HCT116 (cell line): ENCODE measurements at regions not wholly inside any gene's neighbourhood (a gene's known extent, or its start where the extent isn't known, plus 50 kb on each side); places are given as distances from the start of the nearest gene placed in this dataset.

Experiments used
- ATAC-seq: fragments of 200-7000 bp; cut with Tn5 transposase; 2 replicates; pipeline ENCODE4 v1.9.1; 2020; ENCODE audit warnings: mild to moderate bottlenecking, moderate library complexity
- BruUV-seq: library from RNA; stranded (reverse); fragments of 400-500 nt; replicated peaks from 2 replicates; lab custom pipeline; 2021; lab: Mats Ljungman, UMichigan
- CTCF ChIA-PET: fragments of 300-600 bp; sonication (Branson Sonifier 250); formaldehyde crosslinking; loops from one replicate; lab custom pipeline; 2021; ENCODE audit warnings: antibody characterized with exemption; lab: Charles Lee
- POLR2A ChIA-PET: fragments of 300-600, 350-600 bp; sonication (Branson Sonifier 250); formaldehyde crosslinking; loops from one replicate; lab custom pipeline; 2021; ENCODE audit warnings: antibody characterized with exemption; lab: Charles Lee
- RAD21 ChIA-PET, 2 experiments: fragments of 300-600 bp; sonication (Branson Sonifier 250); formaldehyde crosslinking; loops; one replicate each; lab custom pipeline; 2023; ENCODE audit warnings: low total read pairs in 2 of 2; ENCODE audit not compliant: uncharacterized antibody in 2 of 2, unreplicated experiment in 2 of 2, low non-redundant PET in 1 of 2; lab: Charles Lee
- DNase-seq: peaks from one replicate; pipeline ENCODE4 v3.0.0-alpha.2; 2010; ENCODE audit warnings: low read depth, low spot score
- H2AFZ ChIP-seq: fragments of 200-600 bp; shearing (Covaris generic), sonication (generic); 2 replicates; pipeline ENCODE4 v1.6.1; 2017; ENCODE audit warnings: low read depth, mixed run types, mixed read lengths, antibody characterized with exemption, low read length; ENCODE audit not compliant: poor library complexity, severe bottlenecking
- H3K27ac ChIP-seq: 2 replicates; pipeline ENCODE4 v1.5.1; 2012; ENCODE audit warnings: low read depth, low read length
- H3K27me3 ChIP-seq: fragments of 200-600 bp; sonication (generic); 2 replicates; pipeline ENCODE4 v1.6.1; 2016; ENCODE audit warnings: mixed run types, low read length, mixed read lengths; ENCODE audit not compliant: insufficient read depth
- H3K36me3 ChIP-seq, 2 experiments: fragments of 200-500 bp in 1 of 2; fragments of 200-600 bp in 1 of 2; sonication (Bioruptor generic) in 1 of 2; sonication (generic) in 1 of 2; 2 replicates each; pipeline versions ENCODE4 v1.5.1 to v1.6.1; 2014 to 2016; ENCODE audit warnings: low read length in 2 of 2, inconsistent platforms in 1 of 2, mixed read lengths in 1 of 2, mixed run types in 1 of 2; ENCODE audit not compliant: insufficient read depth in 2 of 2, control insufficient read depth in 1 of 2
- H3K4me1 ChIP-seq, 2 experiments: fragments of 200-600 bp in 1 of 2; sonication (generic) in 1 of 2; 2 replicates each; pipeline versions ENCODE4 v1.5.1 to v1.6.1; 2012 to 2017; ENCODE audit warnings: low read length in 2 of 2, inconsistent platforms in 1 of 2, mild to moderate bottlenecking in 1 of 2, mixed read lengths in 1 of 2, mixed run types in 1 of 2, moderate library complexity in 1 of 2; ENCODE audit not compliant: insufficient read depth in 2 of 2, control insufficient read depth in 1 of 2
- H3K4me2 ChIP-seq: fragments of 200-600 bp; sonication (generic); 2 replicates; pipeline ENCODE4 v1.6.1; 2017; ENCODE audit warnings: mixed run types, low read length, mixed read lengths
- H3K4me3 ChIP-seq, 2 experiments: fragments of 200-600 bp in 1 of 2; sonication (generic) in 1 of 2; replicated peaks in 1 of 2; 2 replicates each; pipeline ENCODE4 v1.5.1; 2011 to 2016; ENCODE audit warnings: low read length in 2 of 2, control low read depth in 1 of 2, low read depth in 1 of 2, mild to moderate bottlenecking in 1 of 2, mixed read lengths in 1 of 2, mixed run types in 1 of 2
- H3K79me2 ChIP-seq: fragments of 200-600 bp; sonication (generic); 2 replicates; pipeline ENCODE4 v1.6.1; 2017; ENCODE audit warnings: mild to moderate bottlenecking, mixed run types, low read length, moderate library complexity, mixed read lengths; ENCODE audit not compliant: insufficient read depth
- H3K9ac ChIP-seq: fragments of 200-600 bp; sonication (generic); 2 replicates; pipeline ENCODE4 v1.6.1; 2016; ENCODE audit warnings: low read length, mixed read lengths
- H3K9me2 ChIP-seq: fragments of 200-600 bp; sonication (generic), shearing (Covaris generic); 2 replicates; pipeline ENCODE4 v1.6.1; 2017; ENCODE audit warnings: mixed run types, mild to moderate bottlenecking, moderate library complexity; ENCODE audit not compliant: insufficient read depth
- H3K9me3 ChIP-seq, 2 experiments: fragments of 200-500 bp in 1 of 2; fragments of 200-600 bp in 1 of 2; sonication (Bioruptor generic) in 1 of 2; sonication (generic) in 1 of 2; 2 replicates each; pipeline ENCODE4 v1.6.1; 2014 to 2017; ENCODE audit warnings: low read length in 2 of 2, mixed read lengths in 2 of 2, inconsistent platforms in 1 of 2, low read depth in 1 of 2, mild to moderate bottlenecking in 1 of 2, mixed run types in 1 of 2, moderate library complexity in 1 of 2; ENCODE audit not compliant: control insufficient read depth in 1 of 2, insufficient read depth in 1 of 2
- H4K20me1 ChIP-seq: fragments of 200-600 bp; sonication (generic), shearing (Covaris generic); 2 replicates; pipeline ENCODE4 v1.6.1; 2017; ENCODE audit warnings: mixed run types, mild to moderate bottlenecking, moderate library complexity; ENCODE audit not compliant: insufficient read depth
- ATF3 ChIP-seq: IDR thresholded peaks from 2 replicates; pipeline ENCODE4 v1.6.1; 2012
- CBX3 ChIP-seq: IDR thresholded peaks from 2 replicates; pipeline ENCODE4 v1.6.1; 2012; ENCODE audit warnings: low read depth
- CEBPB ChIP-seq: IDR thresholded peaks from 2 replicates; pipeline ENCODE4 v1.6.1; 2012; ENCODE audit warnings: low read depth
- CTCF ChIP-seq, 3 experiments: fragments of 200-600 bp in 1 of 3; sonication (generic) in 1 of 3; IDR thresholded peaks in 2 of 3; conservative IDR thresholded peaks in 1 of 3; 2 replicates each; pipeline ENCODE4 v1.5.1; 2012 to 2017; ENCODE audit warnings: low read depth in 2 of 3, low read length in 2 of 3, antibody characterized with exemption in 1 of 3, borderline replicate concordance in 1 of 3, control low read depth in 1 of 3, mild to moderate bottlenecking in 1 of 3, mixed read lengths in 1 of 3, mixed run types in 1 of 3, moderate library complexity in 1 of 3; ENCODE audit not compliant: insufficient read depth in 1 of 3
- EGR1 ChIP-seq: IDR thresholded peaks from 2 replicates; pipeline ENCODE4 v1.6.1; 2012; ENCODE audit warnings: low read depth
- ELF1 ChIP-seq: IDR thresholded peaks from 2 replicates; pipeline ENCODE4 v1.6.1; 2012; ENCODE audit warnings: low read depth, borderline replicate concordance
- EZH2 ChIP-seq: fragments of 200-600 bp; sonication (generic); IDR thresholded peaks from 2 replicates; pipeline ENCODE4 v1.6.1; 2017; ENCODE audit warnings: antibody characterized with exemption, mixed run types
- JUND ChIP-seq: IDR thresholded peaks from 2 replicates; pipeline ENCODE4 v1.6.1; 2012
- MAX ChIP-seq: IDR thresholded peaks from 2 replicates; pipeline ENCODE4 v1.6.1; 2012
- POLR2A ChIP-seq: IDR thresholded peaks from 2 replicates; pipeline ENCODE4 v1.7.0; 2011; ENCODE audit warnings: borderline replicate concordance; ENCODE audit not compliant: insufficient read depth, insufficient read length; ENCODE audit errors: extremely low read depth
- POLR2AphosphoS5 ChIP-seq: IDR thresholded peaks from 2 replicates; pipeline ENCODE4 v1.6.1; 2011; ENCODE audit warnings: mild to moderate bottlenecking, low read depth, low read length, moderate library complexity
- RAD21 ChIP-seq: IDR thresholded peaks from 2 replicates; pipeline ENCODE4 v1.6.1; 2012; ENCODE audit warnings: low read depth, mild to moderate bottlenecking
- SIN3A ChIP-seq: IDR thresholded peaks from 2 replicates; pipeline ENCODE4 v1.6.1; 2012; ENCODE audit warnings: low read depth
- SRF ChIP-seq: IDR thresholded peaks from 2 replicates; pipeline ENCODE4 v1.6.1; 2012; ENCODE audit warnings: low read depth
- TCF7L2 ChIP-seq: IDR thresholded peaks from 2 replicates; pipeline ENCODE4 v1.7.0; 2011; ENCODE audit warnings: borderline replicate concordance, inconsistent platforms; ENCODE audit not compliant: insufficient read depth, insufficient read length; ENCODE audit errors: extremely low read depth
- YY1 ChIP-seq: IDR thresholded peaks from 2 replicates; pipeline ENCODE4 v1.6.1; 2011; ENCODE audit warnings: low read length, low read depth, moderate library complexity, mild to moderate bottlenecking; ENCODE audit not compliant: insufficient replicate concordance; ENCODE audit errors: extremely low read depth
- ZFX ChIP-seq: fragments of 450-650 bp; IDR thresholded peaks from 2 replicates; pipeline ENCODE4 v1.6.1; 2017
- ZNF274 ChIP-seq: fragments of 200-500 bp; sonication (Bioruptor generic); IDR thresholded peaks from 2 replicates; pipeline ENCODE4 v1.6.1; 2014; ENCODE audit warnings: mild to moderate bottlenecking, low read depth, low read length, inconsistent platforms
- intact Hi-C: fragments of 100-400 bp; cut with micrococcal nuclease; formaldehyde crosslinking; loops from 2 replicates; pipeline ENCODE4 v1.10.0; 2022
- TF ChIP-seq, protein P1 (sequence below): IDR thresholded peaks from 2 replicates; pipeline ENCODE4 v1.6.1; 2012; ENCODE audit warnings: low read depth
- TF ChIP-seq, protein P2 (sequence below): IDR thresholded peaks from 2 replicates; pipeline ENCODE4 v1.6.1; 2011; ENCODE audit warnings: mild to moderate bottlenecking, low read length, moderate library complexity; ENCODE audit not compliant: insufficient replicate concordance; ENCODE audit errors: extremely low read depth

DNA sequence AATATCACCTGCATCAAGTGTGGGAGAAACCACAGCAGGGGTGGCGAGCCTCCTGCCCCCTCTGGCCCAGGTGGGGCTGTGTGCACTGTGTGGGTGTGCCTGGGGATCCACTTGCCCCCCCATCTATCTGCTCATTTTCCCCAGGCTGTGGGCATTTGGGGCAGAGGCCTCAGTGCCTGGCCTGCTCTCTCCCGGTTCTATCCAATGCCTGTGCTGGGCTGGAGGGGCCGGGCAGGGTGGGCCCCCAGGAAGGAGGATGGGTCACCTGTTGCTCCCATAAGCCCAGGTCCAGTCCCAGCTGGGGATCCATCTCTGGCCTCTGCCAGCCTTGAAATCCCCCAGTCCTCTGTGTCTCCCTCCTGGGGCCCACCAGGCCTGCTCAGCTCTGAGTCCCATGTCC is 105.6 kb downstream of the TMEM121 start:
- Histone ChIP-seq H4K20me1 (no peaks in the 10 kb centered on the region), H3K4me3 (no peak overlapping the region), H3K9me2 (no peaks in the 10 kb centered on the region), H3K4me2 (no peak overlapping the region), H3K9me3 (peaks cover 3 to 5% of the 10 kb centered on the region in 2 experiments; a peak in 2 of 4 replicates), H3K79me2 (no peaks in the 10 kb centered on the region), H3K4me1 (no peaks in the 10 kb centered on the region)
- ATAC-seq, result no peak
- ChIA-PET CTCF (no interaction called here), POLR2A (no interaction called here)
- intact Hi-C loops, result no loop called here
- BruUV-seq, result no TSS peak
- TF ChIP-seq POLR2AphosphoS5, result no peak
- no peak for TF ChIP-seq SRF
- no peak for TF ChIP-seq CTCF (IDR thresholded peaks at IDR 0.05 in 2 of 3, conservative IDR thresholded peaks at IDR 0.05 in 1 of 3; ENCODE audit: borderline replicate concordance in 1 of 3, insufficient read depth in 1 of 3, low read depth in 2 of 3, low read length in 2 of 3)
- TF ChIP-seq CBX3, result no peak
- no peak for TF ChIP-seq JUND
- TF ChIP-seq, protein P1, sequence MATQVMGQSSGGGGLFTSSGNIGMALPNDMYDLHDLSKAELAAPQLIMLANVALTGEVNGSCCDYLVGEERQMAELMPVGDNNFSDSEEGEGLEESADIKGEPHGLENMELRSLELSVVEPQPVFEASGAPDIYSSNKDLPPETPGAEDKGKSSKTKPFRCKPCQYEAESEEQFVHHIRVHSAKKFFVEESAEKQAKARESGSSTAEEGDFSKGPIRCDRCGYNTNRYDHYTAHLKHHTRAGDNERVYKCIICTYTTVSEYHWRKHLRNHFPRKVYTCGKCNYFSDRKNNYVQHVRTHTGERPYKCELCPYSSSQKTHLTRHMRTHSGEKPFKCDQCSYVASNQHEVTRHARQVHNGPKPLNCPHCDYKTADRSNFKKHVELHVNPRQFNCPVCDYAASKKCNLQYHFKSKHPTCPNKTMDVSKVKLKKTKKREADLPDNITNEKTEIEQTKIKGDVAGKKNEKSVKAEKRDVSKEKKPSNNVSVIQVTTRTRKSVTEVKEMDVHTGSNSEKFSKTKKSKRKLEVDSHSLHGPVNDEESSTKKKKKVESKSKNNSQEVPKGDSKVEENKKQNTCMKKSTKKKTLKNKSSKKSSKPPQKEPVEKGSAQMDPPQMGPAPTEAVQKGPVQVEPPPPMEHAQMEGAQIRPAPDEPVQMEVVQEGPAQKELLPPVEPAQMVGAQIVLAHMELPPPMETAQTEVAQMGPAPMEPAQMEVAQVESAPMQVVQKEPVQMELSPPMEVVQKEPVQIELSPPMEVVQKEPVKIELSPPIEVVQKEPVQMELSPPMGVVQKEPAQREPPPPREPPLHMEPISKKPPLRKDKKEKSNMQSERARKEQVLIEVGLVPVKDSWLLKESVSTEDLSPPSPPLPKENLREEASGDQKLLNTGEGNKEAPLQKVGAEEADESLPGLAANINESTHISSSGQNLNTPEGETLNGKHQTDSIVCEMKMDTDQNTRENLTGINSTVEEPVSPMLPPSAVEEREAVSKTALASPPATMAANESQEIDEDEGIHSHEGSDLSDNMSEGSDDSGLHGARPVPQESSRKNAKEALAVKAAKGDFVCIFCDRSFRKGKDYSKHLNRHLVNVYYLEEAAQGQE, result no peak
- TF ChIP-seq CEBPB, result no peak
- TF ChIP-seq ZFX, result no peak
- TF ChIP-seq RAD21, result no peak
- TF ChIP-seq, protein P2, sequence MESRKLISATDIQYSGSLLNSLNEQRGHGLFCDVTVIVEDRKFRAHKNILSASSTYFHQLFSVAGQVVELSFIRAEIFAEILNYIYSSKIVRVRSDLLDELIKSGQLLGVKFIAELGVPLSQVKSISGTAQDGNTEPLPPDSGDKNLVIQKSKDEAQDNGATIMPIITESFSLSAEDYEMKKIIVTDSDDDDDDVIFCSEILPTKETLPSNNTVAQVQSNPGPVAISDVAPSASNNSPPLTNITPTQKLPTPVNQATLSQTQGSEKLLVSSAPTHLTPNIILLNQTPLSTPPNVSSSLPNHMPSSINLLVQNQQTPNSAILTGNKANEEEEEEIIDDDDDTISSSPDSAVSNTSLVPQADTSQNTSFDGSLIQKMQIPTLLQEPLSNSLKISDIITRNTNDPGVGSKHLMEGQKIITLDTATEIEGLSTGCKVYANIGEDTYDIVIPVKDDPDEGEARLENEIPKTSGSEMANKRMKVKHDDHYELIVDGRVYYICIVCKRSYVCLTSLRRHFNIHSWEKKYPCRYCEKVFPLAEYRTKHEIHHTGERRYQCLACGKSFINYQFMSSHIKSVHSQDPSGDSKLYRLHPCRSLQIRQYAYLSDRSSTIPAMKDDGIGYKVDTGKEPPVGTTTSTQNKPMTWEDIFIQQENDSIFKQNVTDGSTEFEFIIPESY, result no peak
- TF ChIP-seq SIN3A, result no peak
- TF ChIP-seq ATF3, result no peak
- TF ChIP-seq EZH2, result no peak
- TF ChIP-seq EGR1, result no peak
- no peak for TF ChIP-seq POLR2A
- no peak for TF ChIP-seq ELF1
- TF ChIP-seq ZNF274, result no peak
- TF ChIP-seq MAX, result no peak
- TF ChIP-seq TCF7L2, result no peak
- TF ChIP-seq YY1, result no peak
- TF ChIP-seq, all 23 proteins: peak for 0
- Histone ChIP-seq H3K9ac (no peak overlapping the region), H2AFZ (no peak overlapping the region), H3K27ac (no peak overlapping the region), H3K27me3 (no peaks in the 10 kb centered on the region), H3K36me3 (no peaks in the 10 kb centered on the region)
- no peak for DNase-seq
- RAD21 ChIA-PET, result no interaction called here
